Tongue (tissue), 1 donor: ENCODE measurements at regions not wholly inside any gene's neighbourhood (a gene's known extent, or its start where the extent isn't known, plus 50 kb on each side); places are given as distances from the start of the nearest gene placed in this dataset.
"Not testable (repeated sequence)": the region's sequence is repeated elsewhere in the genome, so short reads cannot be mapped to it uniquely, and the experiment has no call there.

ENCODE experiments used
- DNase-seq: peaks from one replicate; pipeline ENCODE4 v3.0.0-alpha.2; 2015

- not testable (repeated sequence) for DNase-seq
Observed at GRCh38 chr9:39674437-39675210, 319.2 kb downstream of the SPATA31A1 start.

- DNase-seq = not testable (repeated sequence)
Observed at GRCh38 chr9:39675211-39675553, 319.7 kb downstream of the SPATA31A1 start.

- not testable (repeated sequence) for DNase-seq
Observed at GRCh38 chr9:39678534-39679263, 323.2 kb downstream of the SPATA31A1 start.

- DNase-seq = not testable (repeated sequence)
Observed at GRCh38 chr9:39680694-39681401, 325.4 kb downstream of the SPATA31A1 start.

- DNase-seq = not testable (repeated sequence)
Observed at GRCh38 chr9:39728862-39729261, 373.4 kb downstream of the SPATA31A1 start.

GRCh38 chr9:39744898-39745297, 389.4 kb downstream of the SPATA31A1 start:
- DNase-seq = not testable (repeated sequence)

GRCh38 chr9:39775570-39775969, 420.1 kb downstream of the SPATA31A1 start:
- not testable (repeated sequence) for DNase-seq

GRCh38 chr9:39791356-39791755, 435.9 kb downstream of the SPATA31A1 start:
- not testable (repeated sequence) for DNase-seq

GRCh38 chr9:39797935-39798334, 442.5 kb downstream of the SPATA31A1 start:
- not testable (repeated sequence) for DNase-seq

- not testable (repeated sequence) for DNase-seq
Observed at GRCh38 chr9:39799252-39799651, 443.8 kb downstream of the SPATA31A1 start.

GRCh38 chr9:39802561-39802960, 447.1 kb downstream of the SPATA31A1 start:
- not testable (repeated sequence) for DNase-seq

- DNase-seq = peak; percentile 85
Observed at GRCh38 chr9:39809401-39810226, 454.1 kb downstream of the SPATA31A1 start.

- DNase-seq = not testable (repeated sequence)
Observed at GRCh38 chr9:39810401-39810800, 454.9 kb downstream of the SPATA31A1 start.

- DNase-seq = not testable (repeated sequence)
Observed at GRCh38 chr9:39811615-39812014, 456.1 kb downstream of the SPATA31A1 start.

GRCh38 chr9:39828457-39828856, 473.0 kb downstream of the SPATA31A1 start:
- DNase-seq = not testable (repeated sequence)
